SK-N-SH treated with all-trans-retinoic acid at 6 μM for 48 hours (cell line): ENCODE measurements at regions not wholly inside any gene's neighbourhood (a gene's known extent, or its start where the extent isn't known, plus 50 kb on each side); places are given as distances from the start of the nearest gene placed in this dataset.

Experiments
- ATAC-seq: fragments of 200-7000 bp; cut with Tn5 transposase; 3 replicates; pipeline ENCODE4 v1.9.1; 2020; ENCODE audit warnings: mild to moderate bottlenecking, moderate library complexity
- ARNTL ChIP-seq: fragments of 450-650 bp; formaldehyde crosslinking; IDR thresholded peaks from 2 replicates; pipeline ENCODE4 v1.5.0; 2020; ENCODE audit warnings: low read depth, mild to moderate bottlenecking, moderate library complexity, borderline replicate concordance
- BACH2 ChIP-seq: fragments of 250-450 bp; sonication (Bioruptor Pico); IDR thresholded peaks from 2 replicates; pipeline ENCODE4 v1.9.0; 2021; ENCODE audit warnings: mild to moderate bottlenecking, borderline replicate concordance
- CREB5 ChIP-seq: fragments of 250-450 bp; sonication (Bioruptor Pico); IDR thresholded peaks from 2 replicates; pipeline ENCODE4 v1.5.1; 2020; ENCODE audit warnings: low read depth, mild to moderate bottlenecking, moderate library complexity
- CSDC2 ChIP-seq: fragments of 250-450 bp; sonication (Bioruptor Pico); IDR thresholded peaks from 2 replicates; pipeline ENCODE4 v1.5.0; 2020; ENCODE audit warnings: mild to moderate bottlenecking, moderate library complexity
- CSRNP3 ChIP-seq: fragments of 250-450 bp; sonication (Bioruptor Pico); IDR thresholded peaks from 2 replicates; pipeline ENCODE4 v1.5.1; 2021; ENCODE audit warnings: mild to moderate bottlenecking, moderate library complexity
- ESRRG ChIP-seq: fragments of 250-450 bp; sonication (Bioruptor Pico); IDR thresholded peaks from 2 replicates; pipeline ENCODE4 v1.6.1; 2021; ENCODE audit warnings: mild to moderate bottlenecking
- ISL1 ChIP-seq: fragments of 250-450 bp; sonication (Bioruptor Pico); IDR thresholded peaks from 2 replicates; pipeline ENCODE4 v2.1.2; 2022; ENCODE audit warnings: mild to moderate bottlenecking, moderate library complexity
- OSR1 ChIP-seq: fragments of 250-450 bp; sonication (Bioruptor Pico); IDR thresholded peaks from 2 replicates; pipeline ENCODE4 v1.8.0; 2022; ENCODE audit warnings: moderate library complexity, mild to moderate bottlenecking, inconsistent platforms
- POU6F1 ChIP-seq: fragments of 250-450 bp; sonication (Bioruptor Pico); IDR thresholded peaks from 2 replicates; pipeline ENCODE4 v1.8.0; 2021; ENCODE audit warnings: low read depth, mild to moderate bottlenecking, moderate library complexity, borderline replicate concordance
- RARB ChIP-seq: fragments of 250-450 bp; sonication (Bioruptor Pico); IDR thresholded peaks from 2 replicates; pipeline ENCODE4 v1.8.0; 2021; ENCODE audit warnings: mild to moderate bottlenecking, moderate library complexity
- SNAI2 ChIP-seq: fragments of 250-450 bp; sonication (Bioruptor Pico); IDR thresholded peaks from 2 replicates; pipeline ENCODE4 v1.5.0; 2020; ENCODE audit warnings: mild to moderate bottlenecking, moderate library complexity
- TCF4 ChIP-seq: fragments of 250-450 bp; sonication (Bioruptor Pico); IDR thresholded peaks from 2 replicates; pipeline ENCODE4 v1.8.0; 2021; ENCODE audit warnings: mild to moderate bottlenecking, moderate library complexity, borderline replicate concordance
- TOX ChIP-seq: fragments of 250-450 bp; sonication (Bioruptor Pico); IDR thresholded peaks from 2 replicates; pipeline ENCODE4 v1.8.0; 2021; ENCODE audit warnings: mild to moderate bottlenecking, moderate library complexity, borderline replicate concordance
- TSHZ2 ChIP-seq: fragments of 250-450 bp; sonication (Bioruptor Pico); IDR thresholded peaks from 2 replicates; pipeline ENCODE4 v1.5.0; 2020; ENCODE audit warnings: mild to moderate bottlenecking, moderate library complexity
- ZC3H10 ChIP-seq: fragments of 250-450 bp; sonication (Bioruptor Pico); IDR thresholded peaks from 2 replicates; pipeline ENCODE4 v1.5.1; 2021; ENCODE audit warnings: mild to moderate bottlenecking, moderate library complexity
- ZFP3 ChIP-seq: fragments of 250-450 bp; sonication (Bioruptor Pico); IDR thresholded peaks from 2 replicates; pipeline ENCODE4 v1.5.0; 2020; ENCODE audit warnings: mild to moderate bottlenecking, moderate library complexity
- ZFP30 ChIP-seq: fragments of 450-650 bp; formaldehyde crosslinking; IDR thresholded peaks from 2 replicates; pipeline ENCODE4 v1.5.0; 2022; ENCODE audit warnings: mild to moderate bottlenecking, moderate library complexity
- ZNF565 ChIP-seq: fragments of 450-650 bp; formaldehyde crosslinking; conservative IDR thresholded peaks from 2 replicates; pipeline ENCODE4 v1.5.0; 2020; ENCODE audit warnings: low read depth, mild to moderate bottlenecking, moderate library complexity
- ZNF70 ChIP-seq: fragments of 450-650 bp; formaldehyde crosslinking; IDR thresholded peaks from 2 replicates; pipeline ENCODE4 v1.5.0; 2020; ENCODE audit warnings: mild to moderate bottlenecking, moderate library complexity
- ZNF8 ChIP-seq: fragments of 450-650 bp; formaldehyde crosslinking; IDR thresholded peaks from 2 replicates; pipeline ENCODE4 v1.5.0; 2020; ENCODE audit warnings: mild to moderate bottlenecking, moderate library complexity

- TF ChIP-seq CREB5 (CRISPR knock-in tag) (no peak), ARNTL (CRISPR knock-in tag) (no peak), ESRRG (CRISPR knock-in tag) (no peak), ZNF565 (CRISPR knock-in tag) (no peak), OSR1 (CRISPR knock-in tag) (no peak), ZC3H10 (CRISPR knock-in tag) (no peak), RARB (CRISPR knock-in tag) (no peak)
- TF ChIP-seq, all 23 proteins: peak for 0
Observed at GRCh38 chr2:7286120-7286519, 368.9 kb downstream of the RNF144A start (continued).

GRCh38 chr2:7288484-7288883 is 371.3 kb downstream of the RNF144A start:
- no peak for ATAC-seq
- TF ChIP-seq CSDC2 (CRISPR knock-in tag): no peak
- no peak for TF ChIP-seq ISL1 (CRISPR knock-in tag)
- TF ChIP-seq, all 23 proteins: peak for 0

- no peak for ATAC-seq
- no peak for TF ChIP-seq CREB5 (CRISPR knock-in tag)
- no peak for TF ChIP-seq ARNTL (CRISPR knock-in tag)
- no peak for TF ChIP-seq ZNF565 (CRISPR knock-in tag)
- no peak for TF ChIP-seq CSDC2 (CRISPR knock-in tag)
- no peak for TF ChIP-seq OSR1 (CRISPR knock-in tag)
- no peak for TF ChIP-seq ISL1 (CRISPR knock-in tag)
- no peak for TF ChIP-seq ESRRG (CRISPR knock-in tag)
- no peak for TF ChIP-seq ZFP3
- no peak for TF ChIP-seq BACH2
- no peak for TF ChIP-seq TOX (CRISPR knock-in tag)
- TF ChIP-seq SNAI2 (CRISPR knock-in tag): no peak
- TF ChIP-seq POU6F1 (CRISPR knock-in tag): no peak
- TF ChIP-seq TSHZ2 (CRISPR knock-in tag): no peak
Observed at GRCh38 chr2:7289697-7290096, 372.5 kb downstream of the RNF144A start.

- no peak for TF ChIP-seq ZFP30 (CRISPR knock-in tag)
- TF ChIP-seq ZNF70 (CRISPR knock-in tag): no peak
- TF ChIP-seq TCF4: no peak
- no peak for TF ChIP-seq ISL1 (CRISPR knock-in tag)
- no peak for TF ChIP-seq ZFP3
- no peak for TF ChIP-seq ARNTL (CRISPR knock-in tag)
- no peak for TF ChIP-seq CREB5 (CRISPR knock-in tag)
- no peak for TF ChIP-seq CSRNP3
- TF ChIP-seq ZNF8 (CRISPR knock-in tag): no peak
- TF ChIP-seq BACH2: no peak
- ATAC-seq: no peak
Observed at GRCh38 chr2:7292154-7292691, 375.0 kb downstream of the RNF144A start.
